Lower leg skin (tissue), 3 donors: ENCODE measurements at regions not wholly inside any gene's neighbourhood (a gene's known extent, or its start where the extent isn't known, plus 50 kb on each side); places are given as distances from the start of the nearest gene placed in this dataset.

Experiments
- CTCF ChIP-seq, 3 donors: fragments of 450-650 bp; IDR thresholded peaks; one replicate each; pipeline ENCODE4 v1.5.1; 2016; ENCODE audit warnings: antibody characterized with exemption in 3 of 3, mild to moderate bottlenecking in 3 of 3, moderate library complexity in 2 of 3
- POLR2A ChIP-seq, 2 donors: fragments of 450-650 bp; IDR thresholded peaks; one replicate each; pipeline ENCODE4 v1.6.1; 2016 to 2017; ENCODE audit warnings: antibody characterized with exemption in 2 of 2, mild to moderate bottlenecking in 1 of 2, moderate library complexity in 1 of 2

GRCh38 chr15:94791008-94791407 lies 559.6 kb downstream of the MCTP2 start:
- no peak for TF ChIP-seq CTCF (IDR thresholded peaks at IDR 0.05)
- TF ChIP-seq POLR2A (IDR thresholded peaks at IDR 0.05): no peak
